Hepatocyte (in vitro differentiated cells): ENCODE measurements at regions not wholly inside any gene's neighbourhood (a gene's known extent, or its start where the extent isn't known, plus 50 kb on each side); places are given as distances from the start of the nearest gene placed in this dataset.

Experiments
- DNase-seq: peaks from one replicate; pipeline ENCODE4 v3.0.0-alpha.2; 2016; ENCODE audit warnings: low spot score
- H2AFZ ChIP-seq: fragments of 200-600 bp; sonication (generic); 2 replicates; pipeline ENCODE4 v1.6.0; 2016; ENCODE audit warnings: antibody characterized with exemption, mild to moderate bottlenecking
- H3K27ac ChIP-seq: fragments of 200-600 bp; sonication (generic); 2 replicates; pipeline ENCODE4 v1.5.1; 2016; ENCODE audit warnings: mild to moderate bottlenecking
- H3K27me3 ChIP-seq: fragments of 200-600 bp; sonication (generic); 2 replicates; pipeline ENCODE4 v1.6.1; 2016
- H3K36me3 ChIP-seq: fragments of 200-600 bp; sonication (generic); replicated peaks from 2 replicates; pipeline ENCODE4 v1.5.1; 2016; ENCODE audit warnings: low read depth; ENCODE audit not compliant: insufficient read depth
- H3K4me1 ChIP-seq: fragments of 200-600 bp; sonication (generic); 2 replicates; pipeline ENCODE4 v1.5.1; 2016; ENCODE audit warnings: mild to moderate bottlenecking, moderate library complexity; ENCODE audit not compliant: insufficient read depth
- H3K4me2 ChIP-seq: fragments of 200-600 bp; sonication (generic); 2 replicates; pipeline ENCODE4 v1.6.0; 2016
- H3K4me3 ChIP-seq: fragments of 200-600 bp; sonication (generic); 2 replicates; pipeline ENCODE4 v1.5.1; 2016; ENCODE audit warnings: mild to moderate bottlenecking
- H3K79me2 ChIP-seq: fragments of 200-600 bp; sonication (generic); 2 replicates; pipeline ENCODE4 v1.6.0; 2017; ENCODE audit warnings: mild to moderate bottlenecking
- H3K9me2 ChIP-seq: fragments of 200-600 bp; sonication (generic); replicated peaks from 2 replicates; pipeline ENCODE4 v1.6.0; 2017; ENCODE audit warnings: mild to moderate bottlenecking; ENCODE audit not compliant: insufficient read depth
- H3K9me3 ChIP-seq: fragments of 200-600 bp; sonication (generic); 2 replicates; pipeline ENCODE4 v1.5.1; 2016; ENCODE audit warnings: low read depth, mild to moderate bottlenecking
- H4K20me1 ChIP-seq: fragments of 200-600 bp; sonication (generic); 2 replicates; pipeline ENCODE4 v1.6.0; 2016; ENCODE audit warnings: mild to moderate bottlenecking; ENCODE audit not compliant: insufficient read depth, poor library complexity, severe bottlenecking
- CTCF ChIP-seq: fragments of 200-600 bp; sonication (generic); IDR thresholded peaks from 2 replicates; pipeline ENCODE4 v1.5.1; 2016; ENCODE audit warnings: antibody characterized with exemption, mild to moderate bottlenecking; ENCODE audit not compliant: poor library complexity
- EZH2 ChIP-seq: fragments of 200-600 bp; sonication (generic); IDR thresholded peaks from 2 replicates; pipeline ENCODE4 v1.6.1; 2016; ENCODE audit warnings: antibody characterized with exemption, mild to moderate bottlenecking, borderline replicate concordance
- EZH2phosphoT487 ChIP-seq: fragments of 200-600 bp; sonication (generic); IDR thresholded peaks from one replicate; pipeline ENCODE4 v1.6.1; 2018; ENCODE audit warnings: antibody characterized with exemption, mild to moderate bottlenecking, low read depth, moderate library complexity; ENCODE audit not compliant: unreplicated experiment, severe bottlenecking
- WGBS: methylation state at CpG from one replicate; pipeline ENCODE4 v1.1.6; 2016; ENCODE audit warnings: low lambda C conversion rate; ENCODE audit errors: missing lambda C conversion rate; 5-methylcytosine and 5-hydroxymethylcytosine counted together

- H3K9me2 ChIP-seq: no peaks in the 10 kb centered on the region
- H3K9me3 ChIP-seq: no peaks in the 10 kb centered on the region
- no peaks in the 10 kb centered on the region for H3K79me2 ChIP-seq
- 39% methylated on average over 2 of the region's 2 CpGs for WGBS
- DNase-seq: no peak
- H3K4me3 ChIP-seq: no peak overlapping the region
- no peak overlapping the region for H2AFZ ChIP-seq
- TF ChIP-seq EZH2 (no peak), CTCF (no peak), EZH2phosphoT487 (no peak)
- H3K4me2 ChIP-seq: no peak overlapping the region
- H4K20me1 ChIP-seq: no peaks in the 10 kb centered on the region
- no peaks in the 10 kb centered on the region for H3K27me3 ChIP-seq
- H3K27ac ChIP-seq: no peak overlapping the region
- no peaks in the 10 kb centered on the region for H3K4me1 ChIP-seq
- no peaks in the 10 kb centered on the region for H3K36me3 ChIP-seq
These were observed 129.1 kb downstream of the MSL3 start for GRCh38 chrX:11887175-11887574.

GRCh38 chrX:11888421-11888820, 130.4 kb downstream of the MSL3 start:
- H3K27ac ChIP-seq: no peak overlapping the region
- no peak overlapping the region for H3K4me3 ChIP-seq
- H3K36me3 ChIP-seq: no peaks in the 10 kb centered on the region
- H2AFZ ChIP-seq: no peak overlapping the region
- H3K79me2 ChIP-seq: no peaks in the 10 kb centered on the region
- TF ChIP-seq CTCF (no peak), EZH2 (no peak), EZH2phosphoT487 (no peak)
- no peaks in the 10 kb centered on the region for H3K4me1 ChIP-seq
- no peaks in the 10 kb centered on the region for H3K9me2 ChIP-seq
- H3K9me3 ChIP-seq: no peaks in the 10 kb centered on the region
- no peaks in the 10 kb centered on the region for H4K20me1 ChIP-seq
- no peaks in the 10 kb centered on the region for H3K27me3 ChIP-seq
- DNase-seq: no peak
- H3K4me2 ChIP-seq: no peak overlapping the region

GRCh38 chrX:11889791-11890190, 131.8 kb downstream of the MSL3 start:
- H3K27me3 ChIP-seq: no peaks in the 10 kb centered on the region
- H3K27ac ChIP-seq: no peak overlapping the region
- no peaks in the 10 kb centered on the region for H3K36me3 ChIP-seq
- no peak overlapping the region for H3K4me2 ChIP-seq
- H3K4me3 ChIP-seq: no peak overlapping the region
- H3K9me3 ChIP-seq: no peaks in the 10 kb centered on the region
- H2AFZ ChIP-seq: no peak overlapping the region
- no peaks in the 10 kb centered on the region for H3K4me1 ChIP-seq
- no peaks in the 10 kb centered on the region for H3K9me2 ChIP-seq
- DNase-seq: no peak
- no peaks in the 10 kb centered on the region for H4K20me1 ChIP-seq
- TF ChIP-seq CTCF: no peak
- TF ChIP-seq EZH2phosphoT487: no peak
- TF ChIP-seq EZH2: no peak
- no peaks in the 10 kb centered on the region for H3K79me2 ChIP-seq

- H3K27ac ChIP-seq: no peak overlapping the region
- no peak overlapping the region for H3K4me3 ChIP-seq
- no peaks in the 10 kb centered on the region for H3K9me2 ChIP-seq
- no peaks in the 10 kb centered on the region for H3K4me1 ChIP-seq
- H3K36me3 ChIP-seq: no peaks in the 10 kb centered on the region
- no peak overlapping the region for H3K4me2 ChIP-seq
- DNase-seq: no peak
- no peaks in the 10 kb centered on the region for H3K27me3 ChIP-seq
- TF ChIP-seq EZH2phosphoT487 (no peak), CTCF (no peak), EZH2 (no peak)
- WGBS: 76% methylated on average over 6 of the region's 6 CpGs
- H3K79me2 ChIP-seq: no peaks in the 10 kb centered on the region
- H2AFZ ChIP-seq: no peak overlapping the region
- no peaks in the 10 kb centered on the region for H4K20me1 ChIP-seq
- H3K9me3 ChIP-seq: no peaks in the 10 kb centered on the region
These were observed 132.9 kb downstream of the MSL3 start for GRCh38 chrX:11890836-11891514.
